Vagina (tissue), 2 donors: ENCODE measurements at regions not wholly inside any gene's neighbourhood (a gene's known extent, or its start where the extent isn't known, plus 50 kb on each side); places are given as distances from the start of the nearest gene placed in this dataset.
A peak's percentile ranks its signal among the peaks of the same experiment; 100 is the strongest.
"Not testable (repeated sequence)": the region's sequence is repeated elsewhere in the genome, so short reads cannot be mapped to it uniquely, and the experiment has no call there.

Source experiments
- DNase-seq, 2 donors: peaks; one replicate each; pipeline ENCODE4 v3.0.0-alpha.2; 2017; ENCODE audit errors: extremely low spot score in 2 of 2
- H3K27ac ChIP-seq: fragments of 200-600 bp; sonication (generic); one replicate; pipeline ENCODE4 v1.5.1; 2019
- H3K27me3 ChIP-seq: fragments of 200-600 bp; sonication (generic); one replicate; pipeline ENCODE4 v1.5.1; 2019
- H3K36me3 ChIP-seq, 2 donors: fragments of 200-600 bp; sonication (generic); one replicate each; pipeline ENCODE4 v1.5.1; 2017 to 2019
- H3K4me1 ChIP-seq: fragments of 200-600 bp; sonication (generic); one replicate; pipeline ENCODE4 v1.5.1; 2019
- H3K4me3 ChIP-seq, 2 donors: fragments of 200-600 bp; sonication (generic); 1 replicate in 1 of 2; 2 replicates in 1 of 2; pipeline ENCODE4 v1.5.1; 2016 to 2019
- H3K9me3 ChIP-seq: fragments of 200-600 bp; sonication (generic); one replicate; pipeline ENCODE4 v1.5.1; 2019
- CTCF ChIP-seq, 3 experiments: fragments of 450-650 bp in 2 of 3; fragments of 200-600 bp in 1 of 3; sonication (generic) in 1 of 3; IDR thresholded peaks; one replicate each; pipeline ENCODE4 v1.5.1; 2017 to 2019; ENCODE audit warnings: antibody characterized with exemption in 3 of 3, mild to moderate bottlenecking in 2 of 3, moderate library complexity in 2 of 3
- POLR2A ChIP-seq, 2 donors: fragments of 450-650 bp; IDR thresholded peaks; one replicate each; pipeline ENCODE4 v1.6.1; 2017; ENCODE audit warnings: antibody characterized with exemption in 2 of 2, mild to moderate bottlenecking in 2 of 2, moderate library complexity in 2 of 2
- POLR2AphosphoS5 ChIP-seq, 2 donors: sonication (generic); formaldehyde crosslinking; IDR thresholded peaks; one replicate each; pipeline ENCODE4 v1.9.0; 2017; ENCODE audit warnings: antibody characterized with exemption in 2 of 2, mild to moderate bottlenecking in 2 of 2, low read depth in 1 of 2; ENCODE audit not compliant: insufficient read depth in 1 of 2
- intact Hi-C: fragments of 100-400 bp; cut with DNase I; formaldehyde crosslinking; loops from one replicate; pipeline ENCODE4 v1.15.1; 2023

GRCh38 chr21:39073717-39074116 is 109.5 kb downstream of the PSMG1 start:
- H3K27ac ChIP-seq, result no peak overlapping the region
- no peaks in the 10 kb centered on the region for H3K9me3 ChIP-seq
- no peaks in the 10 kb centered on the region for H3K36me3 ChIP-seq
- no peak overlapping the region for H3K4me3 ChIP-seq
- H3K4me1 ChIP-seq, result peaks cover 30% of the 10 kb centered on the region
- TF ChIP-seq POLR2A (IDR thresholded peaks at IDR 0.05) (no peak), CTCF (IDR thresholded peaks at IDR 0.05) (no peak), POLR2AphosphoS5 (IDR thresholded peaks at IDR 0.05; ENCODE audit: insufficient read depth in 1 of 2, low read depth in 1 of 2) (no peak)
- DNase-seq, result peak in 1 of 2 donors; percentile 31
- intact Hi-C loops, result no loop called here
- no peaks in the 10 kb centered on the region for H3K27me3 ChIP-seq

GRCh38 chr21:39073063-39073462 is 110.2 kb downstream of the PSMG1 start:
- peaks cover 24% of the 10 kb centered on the region for H3K4me1 ChIP-seq
- intact Hi-C loops, result no loop called here
- no peaks in the 10 kb centered on the region for H3K27me3 ChIP-seq
- H3K4me3 ChIP-seq, result no peak overlapping the region
- H3K36me3 ChIP-seq, result no peaks in the 10 kb centered on the region
- H3K9me3 ChIP-seq, result no peaks in the 10 kb centered on the region
- no peak for DNase-seq
- TF ChIP-seq CTCF (IDR thresholded peaks at IDR 0.05) (no peak), POLR2A (IDR thresholded peaks at IDR 0.05) (no peak), POLR2AphosphoS5 (IDR thresholded peaks at IDR 0.05; ENCODE audit: insufficient read depth in 1 of 2, low read depth in 1 of 2) (no peak)
- peak overlapping the region; percentile 14 for H3K27ac ChIP-seq

- intact Hi-C loops, result no loop called here
- peaks cover 30% of the 10 kb centered on the region for H3K4me1 ChIP-seq
- no peaks in the 10 kb centered on the region for H3K36me3 ChIP-seq
- H3K4me3 ChIP-seq, result no peak overlapping the region
- DNase-seq, result peak in 1 of 2 donors; percentile 31
- TF ChIP-seq POLR2A (IDR thresholded peaks at IDR 0.05) (no peak), CTCF (IDR thresholded peaks at IDR 0.05) (no peak)
- H3K9me3 ChIP-seq, result no peaks in the 10 kb centered on the region
- no peaks in the 10 kb centered on the region for H3K27me3 ChIP-seq
- peak overlapping the region; percentile 14 for H3K27ac ChIP-seq
These were observed 110.8 kb downstream of the PSMG1 start for GRCh38 chr21:39072468-39072867.

- intact Hi-C loops, result no loop called here
- no peaks in the 10 kb centered on the region for H3K9me3 ChIP-seq
- no peaks in the 10 kb centered on the region for H3K27me3 ChIP-seq
- H3K4me1 ChIP-seq, result peaks cover 36% of the 10 kb centered on the region
- H3K4me3 ChIP-seq, result no peak overlapping the region
- no peaks in the 10 kb centered on the region for H3K36me3 ChIP-seq
- H3K27ac ChIP-seq, result peak overlapping the region; percentile 14
- DNase-seq, result no peak
- no peak for TF ChIP-seq POLR2AphosphoS5 (IDR thresholded peaks at IDR 0.05; ENCODE audit: insufficient read depth in 1 of 2, low read depth in 1 of 2)
- no peak for TF ChIP-seq CTCF (IDR thresholded peaks at IDR 0.05)
- TF ChIP-seq POLR2A (IDR thresholded peaks at IDR 0.05), result no peak
These were observed 111.5 kb downstream of the PSMG1 start for GRCh38 chr21:39071623-39072214.

- H3K9me3 ChIP-seq, H3K36me3 ChIP-seq, DNase-seq, H3K4me3 ChIP-seq, intact Hi-C loops, H3K27me3 ChIP-seq, H3K27ac ChIP-seq: not testable (repeated sequence)
- peaks cover 40% of the 10 kb centered on the region for H3K4me1 ChIP-seq
These were observed 113.4 kb downstream of the PSMG1 start for GRCh38 chr21:39069856-39070255.
